ENCODE measurements at regions not wholly inside any gene's neighbourhood (a gene's known extent, or its start where the extent isn't known, plus 50 kb on each side); places are given as distances from the start of the nearest gene placed in this dataset.
A peak's percentile ranks its signal among the peaks of the same experiment; 100 is the strongest.

GRCh38 chr15:61640756-61641155 is 411.7 kb upstream of the RORA start:
- Histone ChIP-seq H3K27me3 (ENCODE audit: control insufficient read depth, insufficient read depth, low read length) (no peaks in the 10 kb centered on the region), H3K36me3 (ENCODE audit: control insufficient read depth, insufficient read depth, low read length) (no peaks in the 10 kb centered on the region), H3K4me3 (ENCODE audit: low read depth, low read length) (no peak overlapping the region)
- no peak for DNase-seq (ENCODE audit: low read depth)
- FAIRE-seq = no peak
- no peak for TF ChIP-seq CTCF (IDR thresholded peaks at IDR 0.05; ENCODE audit: insufficient read depth, low read length, severe bottlenecking)

- FAIRE-seq = no peak
Observed at GRCh38 chr15:61639491-61639890, 410.4 kb upstream of the RORA start.

GRCh38 chr15:61634837-61635236 is 405.7 kb upstream of the RORA start:
- no peak for FAIRE-seq
- no peak for DNase-seq (ENCODE audit: low read depth)
- Histone ChIP-seq H3K36me3 (ENCODE audit: control insufficient read depth, insufficient read depth, low read length) (no peaks in the 10 kb centered on the region), H3K27me3 (ENCODE audit: control insufficient read depth, insufficient read depth, low read length) (no peaks in the 10 kb centered on the region), H3K4me3 (ENCODE audit: low read depth, low read length) (no peak overlapping the region)
- TF ChIP-seq CTCF (IDR thresholded peaks at IDR 0.05; ENCODE audit: insufficient read depth, low read length, severe bottlenecking) = no peak

More at GRCh38 chr15:61639491-61639890, 410.4 kb upstream of the RORA start:
- DNase-seq (ENCODE audit: low read depth) = peak; percentile 42
- Histone ChIP-seq H3K36me3 (ENCODE audit: control insufficient read depth, insufficient read depth, low read length) (no peaks in the 10 kb centered on the region), H3K27me3 (ENCODE audit: control insufficient read depth, insufficient read depth, low read length) (no peaks in the 10 kb centered on the region), H3K4me3 (ENCODE audit: low read depth, low read length) (no peak overlapping the region)
- TF ChIP-seq CTCF (IDR thresholded peaks at IDR 0.05; ENCODE audit: insufficient read depth, low read length, severe bottlenecking) = no peak

- H3K27me3 ChIP-seq (ENCODE audit: control insufficient read depth, insufficient read depth, low read length) = no peaks in the 10 kb centered on the region
- no peak for FAIRE-seq
Observed at GRCh38 chr15:61633951-61634350, 404.8 kb upstream of the RORA start.

GRCh38 chr15:61629269-61629668 is 400.2 kb upstream of the RORA start:
- FAIRE-seq (no peak), DNase-seq (ENCODE audit: low read depth) (no peak)
- TF ChIP-seq CTCF (IDR thresholded peaks at IDR 0.05; ENCODE audit: insufficient read depth, low read length, severe bottlenecking) = no peak
- H3K36me3 ChIP-seq (ENCODE audit: control insufficient read depth, insufficient read depth, low read length) = no peaks in the 10 kb centered on the region
- H3K4me3 ChIP-seq (ENCODE audit: low read depth, low read length) = no peak overlapping the region
- no peaks in the 10 kb centered on the region for H3K27me3 ChIP-seq (ENCODE audit: control insufficient read depth, insufficient read depth, low read length)

More at GRCh38 chr15:61633951-61634350, 404.8 kb upstream of the RORA start:
- H3K4me3 ChIP-seq (ENCODE audit: low read depth, low read length) = no peak overlapping the region
- no peak for TF ChIP-seq CTCF (IDR thresholded peaks at IDR 0.05; ENCODE audit: insufficient read depth, low read length, severe bottlenecking)
- H3K36me3 ChIP-seq (ENCODE audit: control insufficient read depth, insufficient read depth, low read length) = no peaks in the 10 kb centered on the region
- DNase-seq (ENCODE audit: low read depth) = no peak

GRCh38 chr15:61624950-61625349 is 395.8 kb upstream of the RORA start:
- H3K27me3 ChIP-seq (ENCODE audit: control insufficient read depth, insufficient read depth, low read length) = no peaks in the 10 kb centered on the region
- no peak overlapping the region for H3K4me3 ChIP-seq (ENCODE audit: low read depth, low read length)
- no peak for TF ChIP-seq CTCF (IDR thresholded peaks at IDR 0.05; ENCODE audit: insufficient read depth, low read length, severe bottlenecking)
- FAIRE-seq (no peak), DNase-seq (ENCODE audit: low read depth) (no peak)
- H3K36me3 ChIP-seq (ENCODE audit: control insufficient read depth, insufficient read depth, low read length) = no peaks in the 10 kb centered on the region

All from bronchial epithelial cell (primary cell).